ENCODE measurements at regions not wholly inside any gene's neighbourhood (a gene's known extent, or its start where the extent isn't known, plus 50 kb on each side); places are given as distances from the start of the nearest gene placed in this dataset.

DNA sequence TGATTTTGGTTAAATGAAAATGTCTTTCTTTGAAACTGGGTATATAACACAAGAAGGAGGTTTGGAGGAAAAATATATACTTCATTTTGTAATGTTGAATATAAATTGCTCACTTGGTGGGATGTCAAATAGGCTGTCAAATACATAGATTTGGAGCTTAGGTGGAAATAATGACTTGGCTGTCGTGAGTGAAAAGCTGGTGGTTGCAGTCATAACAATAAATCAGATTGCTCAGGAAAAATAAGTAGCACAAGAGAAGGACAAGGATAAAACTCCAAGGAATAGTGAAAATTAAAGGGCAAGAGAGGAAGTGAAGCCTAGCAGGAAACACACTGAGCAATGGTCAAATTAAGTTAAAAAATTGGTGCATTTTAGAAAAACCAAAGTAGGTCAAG, 253.0 kb upstream of the ANKRD50 start:
- H3K4me1 ChIP-seq (ENCODE audit: control insufficient read depth, insufficient read depth, low read length), result no peaks in the 10 kb centered on the region
- H3K9me3 ChIP-seq (ENCODE audit: control insufficient read depth, insufficient read depth, low read length), result peaks cover 10% of the 10 kb centered on the region
- intact Hi-C loops (cut with micrococcal nuclease) (no loop called here), dilution Hi-C loops (cut with HindIII; ENCODE audit: low sequenced_read_pairs, unreplicated experiment) (no loop called here), in situ Hi-C loops (cut with MboI; ENCODE audit: low sequenced_read_pairs) (no loop called here)
- H3K4me3 ChIP-seq (ENCODE audit: insufficient read depth, low read depth, low read length), result no peak overlapping the region
- H2BK5ac ChIP-seq (ENCODE audit: low read depth, low read length, poor library complexity, severe bottlenecking), result no peak overlapping the region
- ChIA-PET POLR2A (ENCODE audit: unreplicated experiment) (no interaction called here), CTCF (interaction anchor here (0.9 kb wide), 1 partner anchor 8 kb away, joined by 3 read pairs; no protein-coding TSS in a partner anchor)
- no peak for TF ChIP-seq CEBPB (IDR thresholded peaks at IDR 0.05; ENCODE audit: low read depth, low read length)
- TF ChIP-seq RCOR1 (IDR thresholded peaks at IDR 0.05; ENCODE audit: insufficient replicate concordance, low read length), result no peak
- TF ChIP-seq MAZ (IDR thresholded peaks at IDR 0.05; ENCODE audit: borderline replicate concordance, low read depth, low read length), result no peak
- TF ChIP-seq, protein P1, sequence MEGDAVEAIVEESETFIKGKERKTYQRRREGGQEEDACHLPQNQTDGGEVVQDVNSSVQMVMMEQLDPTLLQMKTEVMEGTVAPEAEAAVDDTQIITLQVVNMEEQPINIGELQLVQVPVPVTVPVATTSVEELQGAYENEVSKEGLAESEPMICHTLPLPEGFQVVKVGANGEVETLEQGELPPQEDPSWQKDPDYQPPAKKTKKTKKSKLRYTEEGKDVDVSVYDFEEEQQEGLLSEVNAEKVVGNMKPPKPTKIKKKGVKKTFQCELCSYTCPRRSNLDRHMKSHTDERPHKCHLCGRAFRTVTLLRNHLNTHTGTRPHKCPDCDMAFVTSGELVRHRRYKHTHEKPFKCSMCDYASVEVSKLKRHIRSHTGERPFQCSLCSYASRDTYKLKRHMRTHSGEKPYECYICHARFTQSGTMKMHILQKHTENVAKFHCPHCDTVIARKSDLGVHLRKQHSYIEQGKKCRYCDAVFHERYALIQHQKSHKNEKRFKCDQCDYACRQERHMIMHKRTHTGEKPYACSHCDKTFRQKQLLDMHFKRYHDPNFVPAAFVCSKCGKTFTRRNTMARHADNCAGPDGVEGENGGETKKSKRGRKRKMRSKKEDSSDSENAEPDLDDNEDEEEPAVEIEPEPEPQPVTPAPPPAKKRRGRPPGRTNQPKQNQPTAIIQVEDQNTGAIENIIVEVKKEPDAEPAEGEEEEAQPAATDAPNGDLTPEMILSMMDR (conservative IDR thresholded peaks at IDR 0.05; ENCODE audit: low read depth, low read length), result no peak
- TF ChIP-seq SMC3 (IDR thresholded peaks at IDR 0.05; ENCODE audit: low read depth, low read length), result no peak
- TF ChIP-seq CHD1 (IDR thresholded peaks at IDR 0.05; ENCODE audit: low read depth, low read length), result no peak
- TF ChIP-seq, protein P2, sequence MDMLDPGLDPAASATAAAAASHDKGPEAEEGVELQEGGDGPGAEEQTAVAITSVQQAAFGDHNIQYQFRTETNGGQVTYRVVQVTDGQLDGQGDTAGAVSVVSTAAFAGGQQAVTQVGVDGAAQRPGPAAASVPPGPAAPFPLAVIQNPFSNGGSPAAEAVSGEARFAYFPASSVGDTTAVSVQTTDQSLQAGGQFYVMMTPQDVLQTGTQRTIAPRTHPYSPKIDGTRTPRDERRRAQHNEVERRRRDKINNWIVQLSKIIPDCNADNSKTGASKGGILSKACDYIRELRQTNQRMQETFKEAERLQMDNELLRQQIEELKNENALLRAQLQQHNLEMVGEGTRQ (IDR thresholded peaks at IDR 0.05; ENCODE audit: low read depth, low read length), result no peak
- TF ChIP-seq POLR2A (IDR thresholded peaks at IDR 0.05; ENCODE audit: low read depth, low read length), result no peak
- TF ChIP-seq, protein P3, sequence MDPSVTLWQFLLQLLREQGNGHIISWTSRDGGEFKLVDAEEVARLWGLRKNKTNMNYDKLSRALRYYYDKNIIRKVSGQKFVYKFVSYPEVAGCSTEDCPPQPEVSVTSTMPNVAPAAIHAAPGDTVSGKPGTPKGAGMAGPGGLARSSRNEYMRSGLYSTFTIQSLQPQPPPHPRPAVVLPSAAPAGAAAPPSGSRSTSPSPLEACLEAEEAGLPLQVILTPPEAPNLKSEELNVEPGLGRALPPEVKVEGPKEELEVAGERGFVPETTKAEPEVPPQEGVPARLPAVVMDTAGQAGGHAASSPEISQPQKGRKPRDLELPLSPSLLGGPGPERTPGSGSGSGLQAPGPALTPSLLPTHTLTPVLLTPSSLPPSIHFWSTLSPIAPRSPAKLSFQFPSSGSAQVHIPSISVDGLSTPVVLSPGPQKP (IDR thresholded peaks at IDR 0.05; ENCODE audit: borderline replicate concordance, low read depth, low read length), result no peak
- TF ChIP-seq FOS (IDR thresholded peaks at IDR 0.05; ENCODE audit: low read depth, low read length), result no peak
- TF ChIP-seq RAD21 (IDR thresholded peaks at IDR 0.05; ENCODE audit: low read length), result no peak
- no peak for TF ChIP-seq NFE2L2 (IDR thresholded peaks at IDR 0.05; ENCODE audit: low read depth, low read length)
- no peak for TF ChIP-seq BHLHE40 (IDR thresholded peaks at IDR 0.05; ENCODE audit: low read depth, low read length)
- TF ChIP-seq MAFK (IDR thresholded peaks at IDR 0.05; ENCODE audit: low read depth, low read length), result no peak
- TF ChIP-seq RFX5 (IDR thresholded peaks at IDR 0.05; ENCODE audit: low read depth, low read length), result no peak
- no peak for TF ChIP-seq MXI1 (IDR thresholded peaks at IDR 0.05; ENCODE audit: borderline replicate concordance, low read depth, low read length)
- no peaks in the 10 kb centered on the region for H3K27me3 ChIP-seq (ENCODE audit: control insufficient read depth, insufficient read depth, low read length)
- H4K8ac ChIP-seq (ENCODE audit: low read depth in 2 of 2, low read length in 2 of 2), result no peak overlapping the region
- H4K5ac ChIP-seq (ENCODE audit: low read depth, low read length), result no peak overlapping the region
- no peak overlapping the region for H2BK20ac ChIP-seq (ENCODE audit: low read depth, low read length)
- no peak overlapping the region for H3K9ac ChIP-seq (ENCODE audit: low read depth, low read length)
- H2AK5ac ChIP-seq (ENCODE audit: low read depth, low read length), result no peak overlapping the region
- DNase-seq (no peak), ATAC-seq (ENCODE audit: low read depth) (no peak)
- H3K18ac ChIP-seq (ENCODE audit: low read depth, low read length), result no peak overlapping the region
- no peak overlapping the region for H3K27ac ChIP-seq (ENCODE audit: insufficient read depth, low read length)
- no peak overlapping the region for H3K56ac ChIP-seq (ENCODE audit: extremely low read depth, insufficient read depth, low read length)
- no peak overlapping the region for H4K91ac ChIP-seq (ENCODE audit: insufficient read depth, low read depth, low read length)
- H3K9me1 ChIP-seq (ENCODE audit: insufficient read depth, low read length), result no peaks in the 10 kb centered on the region
- no peaks in the 10 kb centered on the region for H4K20me1 ChIP-seq (ENCODE audit: insufficient read depth, low read length)
- no peaks in the 10 kb centered on the region for H3K79me1 ChIP-seq (ENCODE audit: low read depth in 1 of 2, low read length in 2 of 2)
- no peak overlapping the region for H3K23ac ChIP-seq (ENCODE audit: low read depth, low read length)
- no peak overlapping the region for H3K4me2 ChIP-seq (ENCODE audit: low read depth, low read length)
- WGBS, 2 experiments (ENCODE audit: extremely low coverage in 2 of 2, insufficient read length in 1 of 2), result no CpG with 5 or more reads among the region's 1 CpG
- H2BK120ac ChIP-seq (ENCODE audit: low read depth, low read length), result no peak overlapping the region
- H3K14ac ChIP-seq (replicated peaks; ENCODE audit: low read depth, low read length), result no peak overlapping the region
- H3K36me3 ChIP-seq (ENCODE audit: control insufficient read depth, insufficient read depth, low read length), result no peaks in the 10 kb centered on the region
- no peak overlapping the region for H2BK15ac ChIP-seq (ENCODE audit: low read depth, low read length)
- H3K4ac ChIP-seq (ENCODE audit: low read depth, low read length), result no peak overlapping the region
- no TSS peak for BruUV-seq (replicated peaks)
- H2AK9ac ChIP-seq (replicated peaks; ENCODE audit: low read depth, low read length, poor library complexity), result no peak overlapping the region
- H2AFZ ChIP-seq (replicated peaks; ENCODE audit: low read length, poor library complexity), result no peak overlapping the region

All from IMR-90 (cell line).